ENCODE measurements at regions not wholly inside any gene's neighbourhood (a gene's known extent, or its start where the extent isn't known, plus 50 kb on each side); places are given as distances from the start of the nearest gene placed in this dataset.

GRCh38 chr6:150478656-150479545 is 110.1 kb downstream of the IYD start:
- Histone ChIP-seq H3K4me2 (ENCODE audit: low read length) (no peak overlapping the region), H3K9ac (ENCODE audit: low read length) (no peak overlapping the region), H4K20me1 (ENCODE audit: insufficient read depth) (no peaks in the 10 kb centered on the region), H3K27me3 (ENCODE audit: insufficient read depth, low read length) (no peaks in the 10 kb centered on the region), H3K4me3 (replicated peaks in 1 of 2; ENCODE audit: low read depth in 1 of 2, low read length in 2 of 2) (no peak overlapping the region), H3K27ac (ENCODE audit: low read depth, low read length) (no peak overlapping the region), H3K79me2 (ENCODE audit: insufficient read depth, low read length) (no peaks in the 10 kb centered on the region), H3K4me1 (ENCODE audit: control insufficient read depth in 1 of 2, insufficient read depth in 2 of 2, low read length in 2 of 2) (no peaks in the 10 kb centered on the region), H3K9me3 (ENCODE audit: control insufficient read depth in 1 of 2, insufficient read depth in 1 of 2, low read depth in 1 of 2, low read length in 2 of 2) (no peaks in the 10 kb centered on the region), H2AFZ (ENCODE audit: low read depth, low read length, poor library complexity, severe bottlenecking) (no peak overlapping the region), H3K36me3 (ENCODE audit: control insufficient read depth in 1 of 2, insufficient read depth in 2 of 2, low read length in 2 of 2) (no peaks in the 10 kb centered on the region), H3K9me2 (ENCODE audit: insufficient read depth) (no peaks in the 10 kb centered on the region)
- DNase-seq (ENCODE audit: low read depth, low spot score) = no peak
- no peak for ATAC-seq
- ChIA-PET POLR2A (no interaction called here), RAD21 (ENCODE audit: low non-redundant PET in 1 of 2, low total read pairs in 2 of 2, uncharacterized antibody in 2 of 2, unreplicated experiment in 2 of 2) (no interaction called here), CTCF (no interaction called here)
- intact Hi-C loops (cut with micrococcal nuclease) = no loop called here
- TF ChIP-seq CBX3 (IDR thresholded peaks at IDR 0.05; ENCODE audit: low read depth) (no peak), JUND (IDR thresholded peaks at IDR 0.05) (no peak), SRF (IDR thresholded peaks at IDR 0.05; ENCODE audit: low read depth) (no peak), ZNF274 (IDR thresholded peaks at IDR 0.05; ENCODE audit: low read depth, low read length) (no peak), EZH2 (IDR thresholded peaks at IDR 0.05) (no peak)
- no TSS peak for BruUV-seq (replicated peaks)

DNA sequence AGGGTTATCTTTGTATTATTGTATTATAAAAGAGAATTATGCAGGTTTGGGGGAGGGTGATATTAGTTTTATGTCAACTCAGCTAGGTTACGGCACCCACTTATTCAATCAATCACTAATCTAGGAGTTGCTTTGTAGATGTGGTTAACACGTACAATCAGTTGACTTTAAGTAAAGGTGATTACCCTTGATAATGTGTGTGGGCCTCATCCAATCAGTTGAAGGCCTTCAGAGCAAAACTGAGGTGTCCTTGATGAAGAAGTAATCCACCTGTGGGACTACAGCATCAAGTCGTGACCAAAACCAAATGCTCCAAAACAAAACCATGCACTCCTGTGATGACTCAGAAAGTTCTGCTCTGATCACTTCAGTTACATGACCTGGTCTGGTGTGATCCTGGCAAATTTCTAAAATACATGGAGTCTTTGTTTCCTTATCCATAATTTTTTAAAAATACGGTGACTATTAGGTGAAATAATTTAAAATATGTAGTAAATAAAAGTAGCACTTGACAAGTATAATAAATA is 114.1 kb downstream of the IYD start:
- TF ChIP-seq REST (IDR thresholded peaks at IDR 0.05; ENCODE audit: low read depth) (no peak), POLR2AphosphoS5 (IDR thresholded peaks at IDR 0.05; ENCODE audit: low read depth, low read length) (no peak), EZH2phosphoT487 (IDR thresholded peaks at IDR 0.05; ENCODE audit: borderline replicate concordance) (no peak), ZFX (IDR thresholded peaks at IDR 0.05) (no peak)
- TF ChIP-seq, protein P1, sequence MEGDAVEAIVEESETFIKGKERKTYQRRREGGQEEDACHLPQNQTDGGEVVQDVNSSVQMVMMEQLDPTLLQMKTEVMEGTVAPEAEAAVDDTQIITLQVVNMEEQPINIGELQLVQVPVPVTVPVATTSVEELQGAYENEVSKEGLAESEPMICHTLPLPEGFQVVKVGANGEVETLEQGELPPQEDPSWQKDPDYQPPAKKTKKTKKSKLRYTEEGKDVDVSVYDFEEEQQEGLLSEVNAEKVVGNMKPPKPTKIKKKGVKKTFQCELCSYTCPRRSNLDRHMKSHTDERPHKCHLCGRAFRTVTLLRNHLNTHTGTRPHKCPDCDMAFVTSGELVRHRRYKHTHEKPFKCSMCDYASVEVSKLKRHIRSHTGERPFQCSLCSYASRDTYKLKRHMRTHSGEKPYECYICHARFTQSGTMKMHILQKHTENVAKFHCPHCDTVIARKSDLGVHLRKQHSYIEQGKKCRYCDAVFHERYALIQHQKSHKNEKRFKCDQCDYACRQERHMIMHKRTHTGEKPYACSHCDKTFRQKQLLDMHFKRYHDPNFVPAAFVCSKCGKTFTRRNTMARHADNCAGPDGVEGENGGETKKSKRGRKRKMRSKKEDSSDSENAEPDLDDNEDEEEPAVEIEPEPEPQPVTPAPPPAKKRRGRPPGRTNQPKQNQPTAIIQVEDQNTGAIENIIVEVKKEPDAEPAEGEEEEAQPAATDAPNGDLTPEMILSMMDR (IDR thresholded peaks at IDR 0.05 in 2 of 3, conservative IDR thresholded peaks at IDR 0.05 in 1 of 3; ENCODE audit: borderline replicate concordance in 1 of 3, insufficient read depth in 1 of 3, low read depth in 2 of 3, low read length in 2 of 3) = no peak
- CTCF ChIA-PET = no interaction called here
- RAD21 ChIA-PET (ENCODE audit: low non-redundant PET in 1 of 2, low total read pairs in 2 of 2, uncharacterized antibody in 2 of 2, unreplicated experiment in 2 of 2) = no interaction called here
- Histone ChIP-seq H3K9me3 (ENCODE audit: control insufficient read depth in 1 of 2, insufficient read depth in 1 of 2, low read depth in 1 of 2, low read length in 2 of 2) (no peaks in the 10 kb centered on the region), H4K20me1 (ENCODE audit: insufficient read depth) (no peaks in the 10 kb centered on the region), H3K9me2 (ENCODE audit: insufficient read depth) (no peaks in the 10 kb centered on the region), H3K4me1 (ENCODE audit: control insufficient read depth in 1 of 2, insufficient read depth in 2 of 2, low read length in 2 of 2) (no peaks in the 10 kb centered on the region; a peak in 1 of 4 replicates), H3K4me3 (replicated peaks in 1 of 2; ENCODE audit: low read depth in 1 of 2, low read length in 2 of 2) (no peak overlapping the region), H3K79me2 (ENCODE audit: insufficient read depth, low read length) (no peaks in the 10 kb centered on the region), H3K36me3 (ENCODE audit: control insufficient read depth in 1 of 2, insufficient read depth in 2 of 2, low read length in 2 of 2) (no peaks in the 10 kb centered on the region), H3K27me3 (ENCODE audit: insufficient read depth, low read length) (no peaks in the 10 kb centered on the region), H3K4me2 (ENCODE audit: low read length) (no peak overlapping the region), H3K9ac (ENCODE audit: low read length) (no peak overlapping the region), H3K27ac (ENCODE audit: low read depth, low read length) (no peak overlapping the region), H2AFZ (ENCODE audit: low read depth, low read length, poor library complexity, severe bottlenecking) (no peak overlapping the region)
- intact Hi-C loops (cut with micrococcal nuclease) = no loop called here
- BruUV-seq (replicated peaks) = no TSS peak
- no peak for DNase-seq (ENCODE audit: low read depth, low spot score)
- POLR2A ChIA-PET = no interaction called here
- ATAC-seq = no peak
